ENCODE measurements at regions not wholly inside any gene's neighbourhood (a gene's known extent, or its start where the extent isn't known, plus 50 kb on each side); places are given as distances from the start of the nearest gene placed in this dataset.
A peak's percentile ranks its signal among the peaks of the same experiment; 100 is the strongest.

DNA sequence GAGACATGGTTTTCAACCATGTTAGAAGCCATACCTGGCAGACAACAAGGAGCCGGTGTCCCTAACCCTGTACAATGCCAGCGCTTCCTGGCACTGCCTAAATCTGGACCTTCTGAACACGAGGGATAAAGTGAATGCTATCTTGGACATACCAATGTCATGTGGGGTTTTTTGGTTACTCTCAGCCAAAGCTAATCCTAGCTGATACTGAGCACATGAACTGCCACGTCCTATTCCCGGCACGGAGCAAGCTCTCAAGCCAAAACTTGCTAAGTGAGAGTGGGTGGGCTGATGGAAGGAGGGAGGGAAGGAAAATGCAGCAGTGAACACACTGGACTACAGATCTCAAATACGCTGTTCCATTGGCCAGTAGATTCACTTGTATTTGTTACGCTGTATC is 226.1 kb downstream of the BCOR start:
- H3K36me3 ChIP-seq (ENCODE audit: control insufficient read depth, insufficient read depth, low read length): no peaks in the 10 kb centered on the region
- FAIRE-seq (no peak), DNase-seq (ENCODE audit: low read depth) (peak; percentile 81)
- TF ChIP-seq CTCF (IDR thresholded peaks at IDR 0.05; ENCODE audit: insufficient read depth, low read length, severe bottlenecking): no peak
- H3K27me3 ChIP-seq (ENCODE audit: control insufficient read depth, insufficient read depth, low read length): no peaks in the 10 kb centered on the region
- no peak overlapping the region for H3K4me3 ChIP-seq (ENCODE audit: low read depth, low read length)

DNA sequence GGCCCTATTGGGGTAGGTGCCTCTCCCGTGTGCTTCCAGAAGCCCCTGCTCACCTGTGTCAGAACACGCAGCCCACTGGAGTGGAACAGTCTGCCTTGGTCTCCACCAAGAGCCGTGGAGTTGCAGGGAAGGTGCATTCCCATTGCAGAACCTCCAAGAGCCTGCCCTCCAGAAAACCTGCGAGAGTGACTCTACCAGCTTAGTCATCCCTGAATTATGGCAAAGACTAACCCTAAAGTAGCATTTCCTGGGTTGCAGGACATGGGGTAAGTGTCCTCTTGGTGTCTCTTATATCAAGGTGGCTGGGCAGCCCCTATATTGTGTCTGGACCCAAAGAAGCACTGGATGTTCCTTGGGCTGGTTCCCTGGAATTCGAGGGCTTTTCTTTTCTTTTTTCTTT is 224.6 kb downstream of the BCOR start:
- FAIRE-seq (no peak), DNase-seq (ENCODE audit: low read depth) (peak; percentile 61)
- H3K27me3 ChIP-seq (ENCODE audit: control insufficient read depth, insufficient read depth, low read length): no peaks in the 10 kb centered on the region
- H3K4me3 ChIP-seq (ENCODE audit: low read depth, low read length): no peak overlapping the region
- no peaks in the 10 kb centered on the region for H3K36me3 ChIP-seq (ENCODE audit: control insufficient read depth, insufficient read depth, low read length)
- no peak for TF ChIP-seq CTCF (IDR thresholded peaks at IDR 0.05; ENCODE audit: insufficient read depth, low read length, severe bottlenecking)

DNA sequence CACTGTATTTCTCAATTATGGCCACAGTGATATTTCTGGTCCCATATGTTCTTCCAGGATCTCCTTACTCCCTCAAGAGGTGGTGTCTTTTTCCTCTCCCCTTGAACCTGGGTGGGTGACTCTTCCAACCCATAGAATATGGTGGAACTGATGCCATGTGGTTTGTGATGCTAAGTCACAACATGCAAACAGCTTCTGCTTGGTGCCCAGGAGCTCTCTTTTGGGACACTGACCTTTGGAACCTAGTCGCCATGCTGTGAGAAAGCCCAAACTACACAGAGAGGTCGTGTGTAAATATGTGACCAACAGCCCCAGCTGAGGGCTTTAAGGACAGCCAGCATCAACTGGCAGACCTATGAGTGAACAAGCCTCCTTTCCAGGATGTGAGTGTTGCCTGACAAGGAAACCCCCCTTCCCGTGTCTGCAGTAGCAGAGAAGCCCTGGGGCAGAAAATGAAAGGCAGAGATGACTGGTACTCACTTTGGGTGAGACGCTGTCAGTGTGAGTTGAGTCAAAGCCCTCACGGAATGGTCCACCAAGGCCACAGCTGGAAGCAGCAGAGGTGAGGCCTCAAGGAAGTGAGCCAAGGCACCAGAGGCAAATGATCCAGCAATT is 223.4 kb downstream of the BCOR start:
- peak; percentile 79 for DNase-seq (ENCODE audit: low read depth)

DNA sequence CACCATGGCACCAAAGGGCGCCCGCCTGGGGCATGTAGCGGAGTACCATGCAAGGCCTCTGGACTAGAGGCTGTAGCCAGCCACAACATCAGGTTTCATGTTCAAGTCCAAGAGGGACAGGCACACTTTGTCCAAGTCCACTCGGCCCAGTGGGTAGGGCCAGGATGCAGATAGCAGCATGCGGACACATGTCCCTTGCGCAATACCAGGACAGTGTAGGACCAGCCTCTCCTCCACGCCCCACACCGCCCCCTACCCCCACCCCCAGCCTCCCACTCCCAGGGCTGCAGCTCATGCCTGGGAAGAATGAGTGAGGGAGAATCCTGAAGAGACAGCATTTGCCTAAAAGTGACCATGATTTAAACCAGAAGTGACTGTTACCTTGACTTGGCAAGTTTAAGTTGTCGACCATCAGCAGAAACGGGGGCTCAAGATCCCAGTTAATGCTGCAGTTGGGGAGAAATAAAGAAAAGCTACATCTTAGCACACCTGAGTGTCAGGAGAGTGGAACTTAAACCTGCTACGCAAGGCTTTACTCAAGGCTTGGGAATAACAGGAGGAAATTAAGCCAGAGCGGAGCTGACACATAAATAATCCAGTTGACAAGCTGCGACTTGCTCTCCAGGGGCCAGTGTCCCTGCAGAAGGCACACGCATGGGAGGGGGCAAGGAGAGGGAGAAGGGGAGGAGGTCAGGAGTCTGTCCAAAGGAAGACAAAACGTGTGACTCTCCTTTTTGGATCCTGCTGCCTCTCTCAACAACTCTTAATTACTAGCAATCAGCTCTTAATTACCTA is 221.7 kb downstream of the BCOR start:
- no peaks in the 10 kb centered on the region for H3K27me3 ChIP-seq (ENCODE audit: control insufficient read depth, insufficient read depth, low read length)
- DNase-seq (ENCODE audit: low read depth): peak; percentile 70
- H3K36me3 ChIP-seq (ENCODE audit: control insufficient read depth, insufficient read depth, low read length): no peaks in the 10 kb centered on the region
- no peak overlapping the region for H3K4me3 ChIP-seq (ENCODE audit: low read depth, low read length)
- FAIRE-seq: peak; percentile 32
- TF ChIP-seq CTCF (IDR thresholded peaks at IDR 0.05; ENCODE audit: insufficient read depth, low read length, severe bottlenecking): no peak

More for the DNA sequence above, 223.4 kb downstream of the BCOR start:
- no peaks in the 10 kb centered on the region for H3K27me3 ChIP-seq (ENCODE audit: control insufficient read depth, insufficient read depth, low read length)
- FAIRE-seq: no peak
- no peak overlapping the region for H3K4me3 ChIP-seq (ENCODE audit: low read depth, low read length)
- TF ChIP-seq CTCF (IDR thresholded peaks at IDR 0.05; ENCODE audit: insufficient read depth, low read length, severe bottlenecking): no peak
- no peaks in the 10 kb centered on the region for H3K36me3 ChIP-seq (ENCODE audit: control insufficient read depth, insufficient read depth, low read length)

DNA sequence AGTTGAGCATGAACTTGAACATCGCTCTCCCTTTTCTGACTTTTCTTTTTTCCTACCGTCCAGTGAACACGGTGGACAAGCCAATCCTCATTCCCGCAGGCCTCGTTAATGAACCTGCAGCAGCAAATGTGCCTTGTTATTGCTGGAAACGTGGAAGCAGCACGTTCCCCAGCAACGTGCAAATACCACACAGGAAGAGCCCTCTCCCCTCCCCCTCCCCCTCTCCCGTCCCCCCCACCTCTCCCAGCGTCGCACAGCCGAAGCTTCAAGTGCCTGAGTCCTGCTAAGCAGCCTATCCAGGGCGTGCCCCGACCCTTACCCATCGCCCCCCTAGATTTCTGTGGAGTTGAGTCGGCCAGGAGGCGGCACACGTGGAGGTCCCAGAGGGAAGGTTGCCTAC is 219.9 kb downstream of the BCOR start:
- DNase-seq (ENCODE audit: low read depth) (no peak), FAIRE-seq (no peak)
- Histone ChIP-seq H3K4me3 (ENCODE audit: low read depth, low read length) (no peak overlapping the region), H3K27me3 (ENCODE audit: control insufficient read depth, insufficient read depth, low read length) (no peaks in the 10 kb centered on the region), H3K36me3 (ENCODE audit: control insufficient read depth, insufficient read depth, low read length) (no peaks in the 10 kb centered on the region)
- TF ChIP-seq CTCF (IDR thresholded peaks at IDR 0.05; ENCODE audit: insufficient read depth, low read length, severe bottlenecking): no peak
